ENCODE measurements at regions not wholly inside any gene's neighbourhood (a gene's known extent, or its start where the extent isn't known, plus 50 kb on each side); places are given as distances from the start of the nearest gene placed in this dataset.

- H3K9me3 Mint-ChIP-seq: peaks cover 2% of the 10 kb centered on the region
- H3K36me3 Mint-ChIP-seq: peaks cover 2% of the 10 kb centered on the region
- H3K27me3 Mint-ChIP-seq: peaks cover 12% of the 10 kb centered on the region
- H3K27ac Mint-ChIP-seq: no peak overlapping the region
- ATAC-seq (ENCODE audit: low read depth) (no peak), DNase-seq (ENCODE audit: low spot score in 2 of 2) (no peak)
- peaks cover 4% of the 10 kb centered on the region for H3K4me1 Mint-ChIP-seq
- no peak overlapping the region for H3K4me3 Mint-ChIP-seq
Measured at GRCh38 chr20:48281501-48281900, 496.2 kb upstream of the SULF2 start.

- Mint-ChIP-seq H3K36me3 (peaks cover 5% of the 10 kb centered on the region), H3K9me3 (peaks cover 7% of the 10 kb centered on the region), H3K4me1 (peaks cover 4% of the 10 kb centered on the region), H3K27me3 (peaks cover 13% of the 10 kb centered on the region), H3K4me3 (no peak overlapping the region), H3K27ac (no peak overlapping the region)
- no peak for ATAC-seq (ENCODE audit: low read depth)
- DNase-seq (ENCODE audit: low spot score in 2 of 2): no peak
Measured at GRCh38 chr20:48278961-48279481, 493.7 kb upstream of the SULF2 start.

GRCh38 chr20:48277266-48277665 is 492.0 kb upstream of the SULF2 start:
- no peak for ATAC-seq (ENCODE audit: low read depth)
- H3K4me3 Mint-ChIP-seq: no peak overlapping the region

GRCh38 chr20:48276021-48276342 is 490.7 kb upstream of the SULF2 start:
- ATAC-seq (ENCODE audit: low read depth) (no peak), DNase-seq (ENCODE audit: low spot score in 2 of 2) (no peak)
- Mint-ChIP-seq H3K27me3 (peaks cover 11% of the 10 kb centered on the region), H3K36me3 (peaks cover 5% of the 10 kb centered on the region), H3K4me3 (no peak overlapping the region), H3K4me1 (peaks cover 4% of the 10 kb centered on the region), H3K27ac (no peak overlapping the region), H3K9me3 (peaks cover 6% of the 10 kb centered on the region)

More at GRCh38 chr20:48277266-48277665, 492.0 kb upstream of the SULF2 start:
- Mint-ChIP-seq H3K9me3 (peaks cover 6% of the 10 kb centered on the region), H3K27me3 (peaks cover 11% of the 10 kb centered on the region), H3K4me1 (peaks cover 4% of the 10 kb centered on the region), H3K36me3 (peaks cover 5% of the 10 kb centered on the region), H3K27ac (no peak overlapping the region)
- no peak for DNase-seq (ENCODE audit: low spot score in 2 of 2)

- Mint-ChIP-seq H3K4me1 (peaks cover 4% of the 10 kb centered on the region), H3K27me3 (peaks cover 11% of the 10 kb centered on the region), H3K4me3 (no peak overlapping the region), H3K9me3 (peaks cover 6% of the 10 kb centered on the region), H3K36me3 (peaks cover 5% of the 10 kb centered on the region), H3K27ac (no peak overlapping the region)
- ATAC-seq (ENCODE audit: low read depth) (no peak), DNase-seq (ENCODE audit: low spot score in 2 of 2) (no peak)
Measured at GRCh38 chr20:48275286-48276020, 490.2 kb upstream of the SULF2 start.

GRCh38 chr20:48273843-48274242 is 488.6 kb upstream of the SULF2 start:
- H3K36me3 Mint-ChIP-seq: peaks cover 5% of the 10 kb centered on the region
- H3K27me3 Mint-ChIP-seq: peaks cover 11% of the 10 kb centered on the region
- no peak for DNase-seq (ENCODE audit: low spot score in 2 of 2)
- peaks cover 6% of the 10 kb centered on the region for H3K9me3 Mint-ChIP-seq
- ATAC-seq (ENCODE audit: low read depth): no peak
- H3K27ac Mint-ChIP-seq: no peak overlapping the region
- H3K4me3 Mint-ChIP-seq: no peak overlapping the region
- peaks cover 2% of the 10 kb centered on the region for H3K4me1 Mint-ChIP-seq

GRCh38 chr20:48270885-48271284 is 485.6 kb upstream of the SULF2 start:
- Mint-ChIP-seq H3K36me3 (peaks cover 5% of the 10 kb centered on the region), H3K27ac (no peak overlapping the region), H3K4me3 (no peak overlapping the region), H3K27me3 (peaks cover 7% of the 10 kb centered on the region), H3K4me1 (no peaks in the 10 kb centered on the region), H3K9me3 (peaks cover 6% of the 10 kb centered on the region)
- ATAC-seq (ENCODE audit: low read depth) (no peak), DNase-seq (ENCODE audit: low spot score in 2 of 2) (no peak)

- Mint-ChIP-seq H3K36me3 (peaks cover 1% of the 10 kb centered on the region), H3K27me3 (peaks cover 4% of the 10 kb centered on the region)
Measured at GRCh38 chr20:48267860-48268633, 482.8 kb upstream of the SULF2 start.

GRCh38 chr20:48266571-48266970 is 481.3 kb upstream of the SULF2 start:
- H3K4me3 Mint-ChIP-seq: no peak overlapping the region
- ATAC-seq (ENCODE audit: low read depth) (no peak), DNase-seq (ENCODE audit: low spot score in 2 of 2) (no peak)
- no peaks in the 10 kb centered on the region for H3K4me1 Mint-ChIP-seq
- H3K27ac Mint-ChIP-seq: no peak overlapping the region
- H3K36me3 Mint-ChIP-seq: no peaks in the 10 kb centered on the region
- H3K9me3 Mint-ChIP-seq: no peaks in the 10 kb centered on the region
- H3K27me3 Mint-ChIP-seq: peaks cover 4% of the 10 kb centered on the region

More at GRCh38 chr20:48267860-48268633, 482.8 kb upstream of the SULF2 start:
- Mint-ChIP-seq H3K4me1 (no peaks in the 10 kb centered on the region), H3K27ac (no peak overlapping the region), H3K4me3 (no peak overlapping the region), H3K9me3 (peaks cover 1% of the 10 kb centered on the region)
- ATAC-seq (ENCODE audit: low read depth) (no peak), DNase-seq (ENCODE audit: low spot score in 2 of 2) (no peak)

GRCh38 chr20:48265791-48266190 is 480.5 kb upstream of the SULF2 start:
- ATAC-seq (ENCODE audit: low read depth) (no peak), DNase-seq (ENCODE audit: low spot score in 2 of 2) (no peak)
- no peaks in the 10 kb centered on the region for H3K9me3 Mint-ChIP-seq
- H3K27ac Mint-ChIP-seq: no peak overlapping the region
- no peaks in the 10 kb centered on the region for H3K4me1 Mint-ChIP-seq
- peaks cover 4% of the 10 kb centered on the region for H3K27me3 Mint-ChIP-seq
- H3K4me3 Mint-ChIP-seq: no peak overlapping the region
- H3K36me3 Mint-ChIP-seq: no peaks in the 10 kb centered on the region

- H3K27ac Mint-ChIP-seq: no peak overlapping the region
- no peak for DNase-seq (ENCODE audit: low spot score in 2 of 2)
- H3K4me3 Mint-ChIP-seq: no peak overlapping the region
- no peaks in the 10 kb centered on the region for H3K4me1 Mint-ChIP-seq
- ATAC-seq (ENCODE audit: low read depth): no peak
- H3K27me3 Mint-ChIP-seq: peaks cover 3% of the 10 kb centered on the region
- H3K9me3 Mint-ChIP-seq: no peaks in the 10 kb centered on the region
- H3K36me3 Mint-ChIP-seq: no peaks in the 10 kb centered on the region
Measured at GRCh38 chr20:48262955-48263354, 477.7 kb upstream of the SULF2 start.

- ATAC-seq (ENCODE audit: low read depth) (no peak), DNase-seq (ENCODE audit: low spot score in 2 of 2) (no peak)
- no peaks in the 10 kb centered on the region for H3K36me3 Mint-ChIP-seq
- H3K4me3 Mint-ChIP-seq: no peak overlapping the region
- peaks cover 3% of the 10 kb centered on the region for H3K27me3 Mint-ChIP-seq
- H3K4me1 Mint-ChIP-seq: no peaks in the 10 kb centered on the region
- no peaks in the 10 kb centered on the region for H3K9me3 Mint-ChIP-seq
- H3K27ac Mint-ChIP-seq: no peak overlapping the region
Measured at GRCh38 chr20:48262466-48262865, 477.2 kb upstream of the SULF2 start.

- no peak for ATAC-seq (ENCODE audit: low read depth)
- H3K4me1 Mint-ChIP-seq: no peaks in the 10 kb centered on the region
- H3K27ac Mint-ChIP-seq: no peak overlapping the region
- no peaks in the 10 kb centered on the region for H3K36me3 Mint-ChIP-seq
- H3K9me3 Mint-ChIP-seq: no peaks in the 10 kb centered on the region
- DNase-seq (ENCODE audit: low spot score in 2 of 2): no peak
- no peak overlapping the region for H3K4me3 Mint-ChIP-seq
- H3K27me3 Mint-ChIP-seq: peaks cover 3% of the 10 kb centered on the region
Measured at GRCh38 chr20:48261398-48261910, 476.2 kb upstream of the SULF2 start.

- Mint-ChIP-seq H3K4me3 (no peak overlapping the region), H3K36me3 (no peaks in the 10 kb centered on the region), H3K27me3 (peaks cover 5% of the 10 kb centered on the region), H3K27ac (no peak overlapping the region), H3K9me3 (peaks cover 4% of the 10 kb centered on the region), H3K4me1 (no peaks in the 10 kb centered on the region)
- no peak for ATAC-seq (ENCODE audit: low read depth)
- no peak for DNase-seq (ENCODE audit: low spot score in 2 of 2)
Measured at GRCh38 chr20:48260129-48260756, 475.0 kb upstream of the SULF2 start.

All from memory B cell (primary cell).